ENCODE measurements at regions not wholly inside any gene's neighbourhood (a gene's known extent, or its start where the extent isn't known, plus 50 kb on each side); places are given as distances from the start of the nearest gene placed in this dataset.

DNA sequence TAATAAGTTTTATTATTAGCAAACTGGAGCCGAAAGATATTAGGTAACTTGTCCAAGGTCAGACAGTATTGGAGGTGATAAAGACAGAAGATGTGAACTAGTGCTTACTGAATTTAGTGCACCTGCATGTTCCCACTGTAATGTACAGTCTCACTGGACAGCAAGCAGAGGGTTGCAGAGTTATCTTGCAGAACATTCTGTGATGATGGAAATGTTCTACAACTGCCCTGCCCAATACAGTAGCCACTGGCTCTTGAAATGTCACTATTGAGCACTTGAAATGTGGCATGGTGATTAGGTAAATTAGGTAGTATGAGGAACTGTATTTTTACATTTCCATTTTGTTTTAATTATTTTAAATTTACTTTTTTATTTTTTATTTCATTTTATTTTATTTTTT lies 356.6 kb downstream of the EPHA4 start:
- DNase-seq = no peak

- no peak for DNase-seq
These were observed 355.5 kb downstream of the EPHA4 start for GRCh38 chr2:221216636-221217035.

DNA sequence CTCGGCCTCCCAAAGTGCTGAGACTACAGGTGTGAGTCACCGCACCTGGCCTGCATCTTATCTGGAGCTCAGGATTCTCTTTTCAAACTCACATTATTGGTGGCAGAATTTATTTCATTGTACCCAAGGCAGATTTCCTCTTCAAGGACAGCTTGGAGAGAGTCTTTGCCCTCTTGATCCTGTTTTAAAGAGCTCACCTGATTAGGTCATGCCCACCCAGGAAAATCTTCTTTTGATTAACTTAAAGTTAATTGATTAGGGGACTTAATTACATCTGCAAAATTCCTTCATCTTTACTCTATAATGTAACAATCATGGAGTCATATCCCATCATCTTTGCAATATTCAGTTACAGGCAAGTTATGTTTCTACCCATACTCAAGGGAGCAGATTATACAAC lies 346.4 kb downstream of the EPHA4 start:
- DNase-seq = no peak

DNA sequence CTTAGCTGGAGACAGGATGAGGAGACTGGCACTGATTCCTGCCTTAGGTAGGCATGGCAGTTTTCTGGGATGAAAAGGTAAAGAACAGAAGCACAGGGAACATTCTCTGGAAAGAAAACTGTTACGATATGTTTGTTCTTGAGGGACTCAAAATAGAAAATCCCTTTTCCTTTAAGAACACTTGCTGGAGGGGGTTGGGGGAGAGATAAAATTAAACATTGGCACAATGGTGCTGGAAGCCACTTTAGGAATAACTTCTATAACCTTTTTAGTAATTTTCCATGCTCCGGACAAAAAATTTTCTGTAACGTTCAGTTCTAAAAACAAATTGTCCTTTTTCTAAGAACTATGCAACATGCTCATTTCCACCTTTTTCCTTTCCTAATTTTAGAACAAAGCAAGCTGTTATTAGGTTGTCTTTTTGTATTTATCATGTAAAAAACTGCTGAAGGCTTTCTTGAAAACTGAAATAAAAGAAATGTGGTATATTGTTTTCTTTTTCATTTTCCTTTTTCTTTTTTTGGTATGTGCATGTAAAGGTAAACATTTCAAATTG lies 343.8 kb downstream of the EPHA4 start:
- DNase-seq = no peak

- no peak for DNase-seq
These were observed 343.0 kb downstream of the EPHA4 start for GRCh38 chr2:221229099-221229498.

- DNase-seq = no peak
These were observed 340.6 kb downstream of the EPHA4 start for GRCh38 chr2:221231511-221231910.

DNA sequence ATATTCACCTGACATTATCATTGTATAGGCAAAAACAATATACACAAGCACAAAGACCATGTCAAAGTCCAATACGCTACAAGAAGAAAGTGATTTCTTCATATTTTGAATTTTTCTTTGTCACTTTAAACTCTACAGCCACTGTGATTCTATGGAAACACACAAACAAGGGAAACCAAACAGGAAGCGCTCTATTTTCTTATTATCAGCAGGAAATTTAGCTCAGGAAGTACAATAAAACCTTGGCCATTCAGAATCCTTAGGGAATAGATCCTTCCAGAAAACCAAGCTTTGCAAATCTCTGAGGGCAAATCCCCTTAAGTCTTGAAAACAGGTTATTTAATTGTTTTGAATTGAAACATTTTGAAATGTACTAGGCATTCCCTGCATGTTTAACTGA lies 336.2 kb downstream of the EPHA4 start:
- DNase-seq = no peak

DNA sequence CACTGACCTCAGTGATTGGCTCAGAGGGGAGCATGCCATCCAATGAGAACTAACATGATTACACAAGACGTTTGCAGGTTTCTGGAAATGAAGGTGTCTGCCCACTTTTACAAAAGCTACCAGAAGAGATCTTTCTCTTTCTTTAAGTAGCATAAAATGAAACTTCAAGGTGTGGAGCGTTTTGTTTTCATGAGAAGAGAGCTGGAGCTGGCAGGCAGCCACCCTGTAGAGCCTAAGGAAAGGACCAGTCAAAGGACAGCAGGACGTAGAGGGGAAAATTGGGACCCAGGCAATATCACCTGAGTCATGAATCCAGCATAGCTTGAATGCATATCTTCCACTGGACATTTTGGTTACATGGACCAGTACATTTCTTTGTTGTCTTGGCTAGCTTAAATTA lies 331.0 kb downstream of the EPHA4 start:
- DNase-seq = no peak

- DNase-seq = no peak
These were observed 328.3 kb downstream of the EPHA4 start for GRCh38 chr2:221243771-221244170.

DNA sequence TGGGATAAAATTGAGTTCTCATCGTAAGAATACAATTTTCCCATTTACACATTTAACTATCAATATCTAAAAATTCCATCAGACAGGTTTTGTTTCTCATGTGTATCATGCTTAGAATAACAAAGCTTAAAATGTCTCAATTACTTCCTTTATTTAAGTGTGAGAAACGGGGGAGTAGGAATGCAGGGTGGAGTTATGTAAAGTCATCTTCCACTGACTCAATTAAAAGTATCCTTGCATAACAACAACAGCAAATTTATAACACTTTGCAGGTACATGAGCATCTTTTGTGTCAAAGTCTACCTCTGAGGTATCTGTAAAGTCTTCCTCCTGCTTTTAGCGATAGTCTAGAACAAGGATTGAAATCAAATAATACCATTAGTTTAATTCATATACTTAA lies 327.1 kb downstream of the EPHA4 start:
- no peak for DNase-seq

DNA sequence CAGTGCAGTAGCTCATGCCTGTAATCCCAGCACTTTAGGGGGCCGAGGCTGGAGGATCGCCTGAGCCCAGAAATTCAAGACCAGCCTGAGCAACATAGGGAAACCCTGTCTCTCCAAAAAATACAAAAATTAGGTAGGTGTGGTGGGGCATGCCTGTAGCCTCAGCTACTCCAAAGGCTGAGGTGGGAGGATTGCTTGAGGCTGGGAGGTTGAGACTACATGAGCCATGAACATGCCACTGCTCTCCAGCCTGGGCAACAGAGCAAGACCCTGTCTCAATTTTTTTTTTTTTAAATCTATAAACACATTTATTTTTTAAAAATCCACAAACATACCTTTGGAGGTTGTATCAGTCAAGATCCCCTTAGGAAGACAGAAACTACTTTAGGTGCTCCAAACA lies 326.3 kb downstream of the EPHA4 start:
- DNase-seq = no peak

DNA sequence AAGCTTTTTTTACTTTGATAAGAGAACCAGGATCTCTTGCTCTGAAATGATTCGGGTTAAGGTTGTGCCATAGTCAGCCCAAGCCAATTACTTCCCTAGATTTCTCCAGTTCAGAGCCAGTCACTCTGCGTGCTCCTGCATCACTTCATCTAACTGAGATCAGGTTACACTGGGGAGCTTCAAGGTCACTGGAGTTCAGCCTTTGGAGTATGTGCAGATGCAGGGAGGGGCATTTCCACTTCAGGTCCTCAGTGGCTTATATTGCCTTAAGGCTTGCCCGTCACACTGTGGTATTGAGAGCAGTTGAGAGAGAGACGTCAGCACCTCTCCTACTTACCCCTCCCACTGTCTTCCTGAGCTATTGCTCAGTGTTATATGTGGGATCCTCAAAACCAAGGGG lies 317.8 kb downstream of the EPHA4 start:
- DNase-seq = no peak

GRCh38 chr2:221255862-221256261 lies 316.2 kb downstream of the EPHA4 start:
- DNase-seq = no peak

GRCh38 chr2:221258464-221258863 lies 313.6 kb downstream of the EPHA4 start:
- no peak for DNase-seq

GRCh38 chr2:221262651-221263050 lies 309.5 kb downstream of the EPHA4 start:
- DNase-seq = no peak

DNA sequence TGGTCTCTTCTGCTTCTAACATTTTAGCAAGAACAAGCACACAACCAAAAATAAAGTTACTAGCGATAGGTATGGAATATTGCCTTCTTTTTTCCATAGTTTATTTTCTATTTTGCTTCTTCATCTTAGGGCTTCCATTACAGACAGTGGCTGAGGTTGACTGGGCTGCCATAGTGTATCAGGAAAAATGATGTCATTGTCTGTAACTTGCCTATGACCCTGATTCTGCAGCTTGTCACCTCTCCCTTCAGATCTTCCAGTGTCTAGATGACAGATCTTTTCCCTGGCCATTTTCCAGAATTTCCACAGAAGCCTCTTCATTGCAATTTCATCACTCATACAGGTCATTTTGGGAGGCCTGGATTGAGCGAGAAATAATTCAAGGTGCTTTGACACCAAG lies 308.5 kb downstream of the EPHA4 start:
- DNase-seq = no peak

- DNase-seq = no peak
These were observed 307.8 kb downstream of the EPHA4 start for GRCh38 chr2:221264318-221264717.

DNA sequence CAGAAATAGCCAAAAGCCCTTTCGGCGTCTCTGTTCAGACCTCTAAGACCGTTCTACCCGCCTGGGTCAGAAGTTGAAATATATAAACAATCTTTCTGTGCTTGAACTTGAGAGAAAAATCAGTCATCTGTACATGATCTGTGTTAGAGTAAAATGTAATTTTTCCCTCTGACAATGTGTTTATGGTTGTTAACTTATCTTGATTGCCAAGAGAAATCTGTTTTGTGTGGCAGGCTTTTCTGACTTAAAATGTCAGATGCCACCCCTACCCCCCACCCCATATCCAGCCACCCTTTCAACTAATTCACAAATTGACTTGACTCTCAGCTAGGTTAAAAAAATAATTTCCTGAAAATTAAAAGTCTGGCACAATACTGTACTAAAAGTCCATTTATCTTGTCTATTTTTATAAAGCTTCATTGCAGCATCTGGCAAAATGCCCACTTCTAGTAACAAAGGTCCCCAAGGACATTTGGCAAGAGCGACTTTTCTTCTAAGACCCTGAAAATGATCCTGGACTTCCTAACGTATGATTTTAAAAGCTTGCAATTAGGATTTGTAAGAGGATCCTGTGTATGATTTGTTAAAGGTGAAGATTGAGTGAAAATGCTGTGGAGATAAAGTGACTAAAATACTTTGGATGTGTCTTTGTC lies 304.2 kb downstream of the EPHA4 start:
- no peak for DNase-seq

DNA sequence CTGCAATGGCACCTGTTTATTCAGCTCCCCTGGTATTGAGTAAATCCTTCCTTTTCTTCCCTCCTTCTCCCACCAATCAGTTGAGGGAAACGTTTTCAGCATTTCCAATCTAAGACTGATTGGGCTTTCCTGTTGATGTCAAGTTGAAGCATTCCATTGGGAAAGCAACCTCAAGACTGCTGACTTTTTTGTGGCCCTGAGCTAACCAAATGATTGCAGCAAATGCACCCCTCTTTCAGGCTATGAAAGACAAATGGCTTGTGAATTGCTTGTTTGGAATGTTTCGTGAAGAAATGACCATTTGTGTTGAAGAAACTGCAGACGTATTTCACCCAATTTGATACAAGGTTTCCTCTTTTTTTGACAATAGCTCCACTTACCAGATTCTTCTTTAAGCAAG lies 303.5 kb downstream of the EPHA4 start:
- no peak for DNase-seq

DNA sequence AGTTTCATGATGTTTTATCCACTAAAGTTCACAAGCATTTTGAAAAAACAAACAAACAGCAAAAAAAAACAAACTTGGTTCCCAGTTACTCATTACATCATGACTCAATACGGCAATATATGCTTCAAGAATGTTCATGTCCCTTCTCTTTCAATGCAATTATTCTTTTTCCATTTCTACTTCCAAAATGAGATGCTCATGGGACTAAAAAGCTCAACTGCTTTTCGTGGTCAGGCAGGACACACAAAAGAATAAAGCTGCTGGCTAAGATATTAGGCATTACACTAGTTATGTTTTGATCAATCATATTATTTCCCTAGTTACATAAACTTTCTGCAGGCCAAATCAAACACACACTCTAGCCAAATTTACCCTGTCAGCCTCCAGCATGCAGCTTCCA lies 301.3 kb downstream of the EPHA4 start:
- no peak for DNase-seq

DNA sequence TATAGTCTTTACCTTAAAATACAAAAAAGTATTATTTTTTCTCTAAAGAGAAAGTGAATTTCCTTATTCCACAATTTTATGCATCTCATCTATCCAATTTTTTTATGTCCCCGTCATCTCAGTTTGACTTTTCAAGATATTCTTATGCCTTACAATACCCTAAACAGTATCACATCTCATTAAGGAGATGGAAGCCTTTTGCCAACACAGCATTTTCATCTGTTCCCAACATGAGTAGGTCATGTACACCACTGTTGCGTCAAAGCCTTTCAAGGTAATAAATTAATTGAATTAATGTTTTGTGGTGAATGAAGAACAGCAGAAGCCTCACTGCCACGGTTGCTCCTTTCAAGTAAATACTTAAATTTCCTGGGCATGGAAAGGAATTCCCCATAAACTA lies 299.4 kb downstream of the EPHA4 start:
- DNase-seq = no peak

GRCh38 chr2:221276033-221276432 lies 296.1 kb downstream of the EPHA4 start:
- DNase-seq = no peak

- no peak for DNase-seq
These were observed 295.5 kb downstream of the EPHA4 start for GRCh38 chr2:221276601-221277000.

DNA sequence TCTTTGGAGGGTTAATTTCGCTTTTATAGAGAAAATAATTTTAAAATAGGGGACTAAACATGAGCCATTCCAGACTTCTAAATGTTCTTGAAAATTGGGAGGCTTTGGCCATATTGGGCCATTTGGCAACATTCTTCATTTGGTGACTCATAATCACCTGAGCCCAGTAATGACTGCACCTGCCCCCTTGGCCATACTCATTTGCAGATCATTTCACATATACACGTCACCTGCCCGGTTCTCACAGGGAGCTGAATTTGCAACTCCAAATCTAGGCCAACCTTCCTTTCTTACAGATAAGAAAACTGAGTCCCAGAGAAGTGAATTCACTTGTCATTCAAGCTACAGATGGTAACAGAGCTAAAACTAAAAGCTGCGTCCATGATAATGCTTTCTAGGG lies 289.7 kb downstream of the EPHA4 start:
- no peak for DNase-seq

GRCh38 chr2:221283896-221284545 lies 288.1 kb downstream of the EPHA4 start:
- no peak for DNase-seq

Measured in CD4-positive, alpha-beta T cell treated with Interleukin-4 for 4 hours (primary cell).